Lower lobe of right lung (tissue), 2 donors: ENCODE measurements at regions not wholly inside any gene's neighbourhood (a gene's known extent, or its start where the extent isn't known, plus 50 kb on each side); places are given as distances from the start of the nearest gene placed in this dataset.

Experiments
- ATAC-seq, 2 donors: fragments of 200-7000 bp; cut with Tn5 transposase; one replicate each; pipeline ENCODE4 v1.9.1; 2020 to 2022; ENCODE audit warnings: mild to moderate bottlenecking in 2 of 2, moderate library complexity in 2 of 2
- DNase-seq: peaks from one replicate; pipeline ENCODE4 v3.0.0-alpha.2; 2020
- H3K27ac ChIP-seq: fragments of 200-600 bp; one replicate; pipeline ENCODE4 v1.8.0; 2022
- H3K27me3 ChIP-seq: fragments of 200-600 bp; one replicate; pipeline ENCODE4 v1.8.0; 2022; ENCODE audit warnings: low read depth
- H3K36me3 ChIP-seq: fragments of 200-600 bp; one replicate; pipeline ENCODE4 v1.8.0; 2022; ENCODE audit warnings: mild to moderate bottlenecking
- H3K4me1 ChIP-seq: fragments of 200-600 bp; one replicate; pipeline ENCODE4 v1.8.0; 2022
- H3K4me3 ChIP-seq: fragments of 200-600 bp; one replicate; pipeline ENCODE4 v1.8.0; 2022; ENCODE audit warnings: mild to moderate bottlenecking
- H3K9me3 ChIP-seq: fragments of 200-600 bp; one replicate; pipeline ENCODE4 v1.8.0; 2022
- CTCF ChIP-seq: fragments of 200-600 bp; IDR thresholded peaks from one replicate; pipeline ENCODE4 v1.8.0; 2022; ENCODE audit warnings: antibody characterized with exemption, mild to moderate bottlenecking
- intact Hi-C: fragments of 100-400 bp; cut with DNase I; formaldehyde crosslinking; loops from one replicate; pipeline ENCODE4 v1.11.0; 2022
- donor health status: DM: no; HTN: yes; CAD: no; lungs with severe emphysema.

GRCh38 chr9:127557998-127558546 is 54.0 kb upstream of the STXBP1 start:
- Histone ChIP-seq H3K4me1 (peaks cover 98% of the 10 kb centered on the region), H3K36me3 (peaks cover 25% of the 10 kb centered on the region), H3K27ac (peak overlapping the region; percentile 83), H3K4me3 (no peak overlapping the region), H3K9me3 (no peaks in the 10 kb centered on the region), H3K27me3 (no peaks in the 10 kb centered on the region)
- intact Hi-C loops: no loop called here
- no peak for TF ChIP-seq CTCF
- DNase-seq: no peak
- ATAC-seq: no peak

- H3K36me3 ChIP-seq: peaks cover 28% of the 10 kb centered on the region
- intact Hi-C loops: no loop called here
- no peak for DNase-seq
- H3K9me3 ChIP-seq: no peaks in the 10 kb centered on the region
- H3K27ac ChIP-seq: peak overlapping the region; percentile 83
- H3K4me1 ChIP-seq: peaks cover 99% of the 10 kb centered on the region
- no peak overlapping the region for H3K4me3 ChIP-seq
- TF ChIP-seq CTCF: no peak
- no peaks in the 10 kb centered on the region for H3K27me3 ChIP-seq
- no peak for ATAC-seq
Measured at GRCh38 chr9:127558581-127559246, 53.4 kb upstream of the STXBP1 start.

- H3K4me1 ChIP-seq: peaks cover 99% of the 10 kb centered on the region
- intact Hi-C loops: no loop called here
Measured at GRCh38 chr9:127559247-127559680, 52.8 kb upstream of the STXBP1 start.

GRCh38 chr9:127561491-127562278 is 50.4 kb upstream of the STXBP1 start:
- H3K4me1 ChIP-seq: peaks cover 94% of the 10 kb centered on the region
- intact Hi-C loops: no loop called here
- peak; percentile 83 to 84 for ATAC-seq

More at GRCh38 chr9:127559247-127559680, 52.8 kb upstream of the STXBP1 start:
- Histone ChIP-seq H3K27ac (peak overlapping the region; percentile 83), H3K4me3 (no peak overlapping the region), H3K9me3 (no peaks in the 10 kb centered on the region), H3K36me3 (peaks cover 34% of the 10 kb centered on the region), H3K27me3 (no peaks in the 10 kb centered on the region)
- DNase-seq: no peak
- TF ChIP-seq CTCF: no peak
- ATAC-seq: no peak

More at GRCh38 chr9:127561491-127562278, 50.4 kb upstream of the STXBP1 start:
- TF ChIP-seq CTCF: no peak
- peak; percentile 88 for DNase-seq
- peak overlapping the region; percentile 14 for H3K4me3 ChIP-seq
- H3K36me3 ChIP-seq: peaks cover 41% of the 10 kb centered on the region
- H3K9me3 ChIP-seq: no peaks in the 10 kb centered on the region
- no peaks in the 10 kb centered on the region for H3K27me3 ChIP-seq
- H3K27ac ChIP-seq: peak overlapping the region; percentile 81
